Skeletal muscle tissue (tissue), 3 donors: ENCODE measurements at regions not wholly inside any gene's neighbourhood (a gene's known extent, or its start where the extent isn't known, plus 50 kb on each side); places are given as distances from the start of the nearest gene placed in this dataset.

Experiments
- H3K27ac ChIP-seq: one replicate; pipeline ENCODE4 v1.7.0; 2013; ENCODE audit warnings: mild to moderate bottlenecking, low read depth, low read length, inconsistent platforms
- H3K27me3 ChIP-seq, 3 donors: one replicate each; pipeline ENCODE4 v1.7.0; 2013; ENCODE audit warnings: low read length in 3 of 3; ENCODE audit not compliant: control insufficient read depth in 3 of 3, insufficient read depth in 3 of 3
- H3K36me3 ChIP-seq, 3 donors: one replicate each; pipeline ENCODE4 v1.7.0; 2013; ENCODE audit warnings: low read length in 3 of 3; ENCODE audit not compliant: control insufficient read depth in 3 of 3, insufficient read depth in 3 of 3
- H3K4me1 ChIP-seq, 3 donors: one replicate each; pipeline ENCODE4 v1.7.0; 2013; ENCODE audit warnings: low read length in 3 of 3, mild to moderate bottlenecking in 3 of 3; ENCODE audit not compliant: control insufficient read depth in 3 of 3, insufficient read depth in 3 of 3
- H3K4me3 ChIP-seq, 3 donors: one replicate each; pipeline ENCODE4 v1.7.0; 2013; ENCODE audit warnings: low read length in 3 of 3
- H3K9ac ChIP-seq, 3 donors: one replicate each; pipeline ENCODE4 v1.7.0; 2013; ENCODE audit warnings: low read length in 3 of 3, mild to moderate bottlenecking in 3 of 3, moderate library complexity in 2 of 3, low read depth in 1 of 3
- H3K9me3 ChIP-seq, 3 donors: one replicate each; pipeline ENCODE4 v1.7.0; 2013; ENCODE audit warnings: low read length in 3 of 3; ENCODE audit not compliant: control insufficient read depth in 3 of 3
- donor health status: Osteomylitis.

GRCh38 chr2:215615067-215615802 lies 179.4 kb upstream of the FN1 start:
- H3K27ac ChIP-seq = no peak overlapping the region
- H3K27me3 ChIP-seq = no peaks in the 10 kb centered on the region
- H3K4me3 ChIP-seq = no peak overlapping the region
- H3K36me3 ChIP-seq = no peaks in the 10 kb centered on the region
- H3K9ac ChIP-seq = no peak overlapping the region
- peaks cover 0 to 8% (median 0%) of the 10 kb centered on the region in 3 donors for H3K4me1 ChIP-seq
- no peaks in the 10 kb centered on the region for H3K9me3 ChIP-seq

GRCh38 chr2:215614296-215614695 lies 178.4 kb upstream of the FN1 start:
- H3K4me3 ChIP-seq = no peak overlapping the region
- no peaks in the 10 kb centered on the region for H3K36me3 ChIP-seq
- no peak overlapping the region for H3K27ac ChIP-seq
- no peak overlapping the region for H3K9ac ChIP-seq
- H3K27me3 ChIP-seq = no peaks in the 10 kb centered on the region
- peaks cover 0 to 4% (median 0%) of the 10 kb centered on the region in 3 donors for H3K4me1 ChIP-seq
- H3K9me3 ChIP-seq = no peaks in the 10 kb centered on the region

- no peak overlapping the region for H3K9ac ChIP-seq
- H3K27ac ChIP-seq = no peak overlapping the region
- H3K4me3 ChIP-seq = no peak overlapping the region
- no peaks in the 10 kb centered on the region for H3K27me3 ChIP-seq
- no peaks in the 10 kb centered on the region for H3K9me3 ChIP-seq
- H3K36me3 ChIP-seq = no peaks in the 10 kb centered on the region
- H3K4me1 ChIP-seq = no peaks in the 10 kb centered on the region
Measured at GRCh38 chr2:215613888-215614287, 178.0 kb upstream of the FN1 start.

- H3K36me3 ChIP-seq = no peaks in the 10 kb centered on the region
- no peak overlapping the region for H3K9ac ChIP-seq
Measured at GRCh38 chr2:215613280-215613679, 177.4 kb upstream of the FN1 start.

GRCh38 chr2:215612786-215613185 lies 176.9 kb upstream of the FN1 start:
- Histone ChIP-seq H3K9me3 (no peaks in the 10 kb centered on the region), H3K36me3 (no peaks in the 10 kb centered on the region), H3K27me3 (no peaks in the 10 kb centered on the region), H3K4me3 (no peak overlapping the region), H3K27ac (no peak overlapping the region), H3K4me1 (no peaks in the 10 kb centered on the region), H3K9ac (no peak overlapping the region)

More at GRCh38 chr2:215613280-215613679, 177.4 kb upstream of the FN1 start:
- H3K27ac ChIP-seq = no peak overlapping the region
- no peaks in the 10 kb centered on the region for H3K27me3 ChIP-seq
- H3K9me3 ChIP-seq = no peaks in the 10 kb centered on the region
- no peaks in the 10 kb centered on the region for H3K4me1 ChIP-seq
- no peak overlapping the region for H3K4me3 ChIP-seq

GRCh38 chr2:215611609-215612386 lies 175.9 kb upstream of the FN1 start:
- Histone ChIP-seq H3K4me3 (no peak overlapping the region), H3K4me1 (no peaks in the 10 kb centered on the region), H3K27me3 (no peaks in the 10 kb centered on the region), H3K9me3 (no peaks in the 10 kb centered on the region), H3K9ac (no peak overlapping the region), H3K27ac (no peak overlapping the region), H3K36me3 (no peaks in the 10 kb centered on the region)

- Histone ChIP-seq H3K9ac (no peak overlapping the region), H3K4me3 (no peak overlapping the region), H3K9me3 (no peaks in the 10 kb centered on the region), H3K36me3 (no peaks in the 10 kb centered on the region), H3K27me3 (no peaks in the 10 kb centered on the region), H3K27ac (no peak overlapping the region), H3K4me1 (no peaks in the 10 kb centered on the region)
Measured at GRCh38 chr2:215609089-215610032, 173.5 kb upstream of the FN1 start.

- H3K4me3 ChIP-seq = no peak overlapping the region
- no peak overlapping the region for H3K9ac ChIP-seq
- no peaks in the 10 kb centered on the region for H3K4me1 ChIP-seq
- no peaks in the 10 kb centered on the region for H3K36me3 ChIP-seq
- H3K27ac ChIP-seq = no peak overlapping the region
- H3K9me3 ChIP-seq = no peaks in the 10 kb centered on the region
- no peaks in the 10 kb centered on the region for H3K27me3 ChIP-seq
Measured at GRCh38 chr2:215607766-215608165, 171.9 kb upstream of the FN1 start.

GRCh38 chr2:215606219-215606618 lies 170.4 kb upstream of the FN1 start:
- Histone ChIP-seq H3K9ac (no peak overlapping the region), H3K27ac (no peak overlapping the region)

More at GRCh38 chr2:215606219-215606618, 170.4 kb upstream of the FN1 start:
- Histone ChIP-seq H3K4me3 (no peak overlapping the region), H3K9me3 (no peaks in the 10 kb centered on the region), H3K4me1 (no peaks in the 10 kb centered on the region), H3K27me3 (no peaks in the 10 kb centered on the region), H3K36me3 (no peaks in the 10 kb centered on the region)
